GM23338 (cell line): ENCODE measurements at regions not wholly inside any gene's neighbourhood (a gene's known extent, or its start where the extent isn't known, plus 50 kb on each side); places are given as distances from the start of the nearest gene placed in this dataset.

Experiments
- CREB1 ChIP-seq: fragments of 250-450 bp; sonication (Bioruptor Pico); IDR thresholded peaks from 2 replicates; pipeline ENCODE4 v1.5.0; 2020; ENCODE audit warnings: low read depth, mild to moderate bottlenecking, moderate library complexity
- CTCF ChIP-seq, 2 experiments: fragments of 200-600 bp in 1 of 2; sonication (generic) in 1 of 2; conservative IDR thresholded peaks; 2 replicates each; pipeline versions ENCODE4 v1.5.1 to v1.6.1; 2016 to 2017; ENCODE audit warnings: antibody characterized with exemption in 2 of 2, low read depth in 2 of 2, mild to moderate bottlenecking in 2 of 2, moderate library complexity in 1 of 2
- EZH2 ChIP-seq: fragments of 200-600 bp; sonication (generic); IDR thresholded peaks from one replicate; pipeline ENCODE4 v1.8.0; 2017; ENCODE audit warnings: antibody characterized with exemption, mild to moderate bottlenecking, low read depth; ENCODE audit not compliant: unreplicated experiment
- EZH2phosphoT487 ChIP-seq: fragments of 200-600 bp; sonication (generic); IDR thresholded peaks from one replicate; pipeline ENCODE4 v1.8.1; 2018; ENCODE audit warnings: antibody characterized with exemption; ENCODE audit not compliant: unreplicated experiment
- NANOG ChIP-seq: IDR thresholded peaks from 2 replicates; pipeline ENCODE4 v1.6.1; 2016; ENCODE audit warnings: antibody characterized with exemption, borderline replicate concordance
- POLR2AphosphoS5 ChIP-seq: IDR thresholded peaks from 2 replicates; pipeline ENCODE4 v1.6.1; 2016; ENCODE audit warnings: antibody characterized with exemption, low read depth
- REST ChIP-seq: IDR thresholded peaks from one replicate; pipeline ENCODE4 v1.6.1; 2018; ENCODE audit warnings: antibody characterized with exemption; ENCODE audit not compliant: unreplicated experiment

GRCh38 chr3:86221601-86222000 is 769.3 kb downstream of the VGLL3 start:
- TF ChIP-seq EZH2 (no peak), CTCF (conservative IDR thresholded peaks at IDR 0.05; ENCODE audit: low read depth in 2 of 2) (no peak), REST (no peak), POLR2AphosphoS5 (no peak), CREB1 (CRISPR knock-in tag) (no peak), EZH2phosphoT487 (no peak), NANOG (no peak)
